ENCODE measurements at regions not wholly inside any gene's neighbourhood (a gene's known extent, or its start where the extent isn't known, plus 50 kb on each side); places are given as distances from the start of the nearest gene placed in this dataset.

GRCh38 chr3:153749070-153749610 lies 372.1 kb upstream of the ARHGEF26 start:
- TF ChIP-seq POLR2A (IDR thresholded peaks at IDR 0.05), result no peak
- no peak for TF ChIP-seq CTCF (IDR thresholded peaks at IDR 0.05 in 8 of 11, conservative IDR thresholded peaks at IDR 0.05 in 3 of 11)
- no peak for TF ChIP-seq POLR2AphosphoS5 (IDR thresholded peaks at IDR 0.05)
- Histone ChIP-seq H3K27ac (no peak overlapping the region), H3K27me3 (replicated peaks in 1 of 7) (no peaks in the 10 kb centered on the region), H3K4me1 (no peaks in the 10 kb centered on the region), H3K9me3 (no peaks in the 10 kb centered on the region), H3K4me3 (no peak overlapping the region), H3K36me3 (no peaks in the 10 kb centered on the region)
- no peak for DNase-seq
- intact Hi-C loops (cut with DNase I; ENCODE audit: low total_unique reads), result no loop called here
- WGBS, 5 donors, result 63 to 82% (median 79%) methylated on average over 1 of the region's 1 CpG

GRCh38 chr3:153752405-153753027 lies 368.7 kb upstream of the ARHGEF26 start:
- Histone ChIP-seq H3K27me3 (replicated peaks in 1 of 7) (no peaks in the 10 kb centered on the region), H3K4me3 (no peak overlapping the region), H3K36me3 (no peaks in the 10 kb centered on the region), H3K27ac (no peak overlapping the region), H3K4me1 (no peaks in the 10 kb centered on the region), H3K9me3 (no peaks in the 10 kb centered on the region)
- TF ChIP-seq POLR2AphosphoS5 (IDR thresholded peaks at IDR 0.05) (no peak), CTCF (IDR thresholded peaks at IDR 0.05 in 8 of 11, conservative IDR thresholded peaks at IDR 0.05 in 3 of 11) (no peak)
- intact Hi-C loops (cut with DNase I; ENCODE audit: low total_unique reads), result no loop called here
- 70 to 84% (median 71%) methylated on average over 8 of the region's 8 CpGs for WGBS, 5 donors
- no peak for DNase-seq

- TF ChIP-seq POLR2AphosphoS5 (IDR thresholded peaks at IDR 0.05) (no peak), CTCF (IDR thresholded peaks at IDR 0.05 in 8 of 11, conservative IDR thresholded peaks at IDR 0.05 in 3 of 11) (no peak), POLR2A (IDR thresholded peaks at IDR 0.05) (no peak)
- Histone ChIP-seq H3K36me3 (no peaks in the 10 kb centered on the region), H3K9me3 (no peaks in the 10 kb centered on the region), H3K4me1 (no peaks in the 10 kb centered on the region), H3K27ac (no peak overlapping the region), H3K27me3 (replicated peaks in 1 of 7) (no peaks in the 10 kb centered on the region), H3K4me3 (no peak overlapping the region)
- no peak for DNase-seq
- intact Hi-C loops (cut with DNase I; ENCODE audit: low total_unique reads), result no loop called here
- 76 to 87% (median 82%) methylated on average over 2 of the region's 2 CpGs for WGBS, 5 donors
These were observed 368.2 kb upstream of the ARHGEF26 start for GRCh38 chr3:153753035-153753434.

- Histone ChIP-seq H3K27ac (no peak overlapping the region), H3K27me3 (replicated peaks in 1 of 7) (no peaks in the 10 kb centered on the region), H3K4me1 (no peaks in the 10 kb centered on the region), H3K4me3 (no peak overlapping the region), H3K36me3 (no peaks in the 10 kb centered on the region), H3K9me3 (no peaks in the 10 kb centered on the region)
- DNase-seq, result no peak
- intact Hi-C loops (cut with DNase I; ENCODE audit: low total_unique reads), result no loop called here
- no peak for TF ChIP-seq CTCF (IDR thresholded peaks at IDR 0.05 in 8 of 11, conservative IDR thresholded peaks at IDR 0.05 in 3 of 11)
- TF ChIP-seq POLR2AphosphoS5 (IDR thresholded peaks at IDR 0.05), result no peak
- TF ChIP-seq POLR2A (IDR thresholded peaks at IDR 0.05), result no peak
These were observed 364.4 kb upstream of the ARHGEF26 start for GRCh38 chr3:153756816-153757215.

Data from spleen (tissue), 11 donors.